ENCODE measurements at regions not wholly inside any gene's neighbourhood (a gene's known extent, or its start where the extent isn't known, plus 50 kb on each side); places are given as distances from the start of the nearest gene placed in this dataset.

DNA sequence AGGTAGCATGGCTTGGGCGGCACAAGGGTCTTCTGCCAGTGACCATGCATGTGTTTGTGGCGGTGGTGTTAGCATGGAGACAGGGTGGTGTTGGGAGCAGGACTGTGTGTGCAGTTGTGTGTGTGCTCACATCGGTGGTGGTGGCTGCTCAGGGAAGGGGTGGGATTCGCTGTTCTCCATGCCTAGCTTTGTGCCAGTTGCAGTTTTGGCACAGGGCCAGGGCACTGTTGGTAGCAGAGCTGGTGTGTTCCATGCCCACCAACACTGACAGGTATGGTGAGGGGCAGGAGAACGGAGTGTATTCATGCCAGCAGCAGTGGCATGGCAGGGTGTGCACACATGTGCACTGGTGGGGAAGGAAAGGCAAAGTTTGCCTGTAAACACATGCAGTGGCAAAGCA, 77.3 kb upstream of the TEKT1 start:
- Histone ChIP-seq H3K27me3 (peaks cover 0 to 9% (median 0%) of the 10 kb centered on the region in 3 donors), H3K4me1 (peaks cover 0 to 4% (median 3%) of the 10 kb centered on the region in 4 donors), H3K9me3 (no peaks in the 10 kb centered on the region), H3K27ac (no peak overlapping the region), H3K36me3 (no peaks in the 10 kb centered on the region), H3K4me3 (no peak overlapping the region)
- WGBS, 5 donors, result 85 to 90% (median 87%) methylated on average over 4 to 5 of the region's 5 CpGs
- no peak for DNase-seq
- intact Hi-C loops (cut with DNase I; ENCODE audit: low total_unique reads), result no loop called here
- TF ChIP-seq EP300 (IDR thresholded peaks at IDR 0.05), result no peak

DNA sequence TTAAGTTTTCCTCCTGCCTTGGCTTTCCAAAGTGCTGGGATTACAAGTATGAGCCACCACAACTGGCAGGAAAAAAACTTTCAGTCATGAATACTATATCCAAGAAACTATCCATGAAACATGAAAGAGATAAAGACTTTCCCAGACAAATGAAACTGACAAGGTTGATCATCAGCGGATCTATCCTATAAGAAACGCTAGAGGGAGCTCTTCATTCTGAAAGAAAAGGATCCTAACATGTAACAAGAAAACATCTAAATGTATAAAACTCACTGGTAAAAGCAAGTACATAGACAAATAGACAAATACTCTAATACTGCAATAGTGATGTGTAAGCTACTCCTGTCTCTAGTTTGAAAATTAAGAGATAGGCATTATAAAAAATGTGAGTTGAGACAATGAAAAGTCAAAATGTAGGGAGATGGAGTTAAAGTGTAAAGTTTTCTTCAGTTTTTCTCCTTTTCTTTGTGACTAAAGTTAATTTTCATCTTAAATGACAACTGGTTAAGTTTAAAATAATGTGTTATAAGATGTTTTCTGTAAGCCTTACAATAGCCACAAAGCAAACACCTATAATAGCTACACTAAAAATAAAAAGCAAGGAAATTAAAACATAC, 79.6 kb upstream of the TEKT1 start:
- Histone ChIP-seq H3K9me3 (no peaks in the 10 kb centered on the region), H3K4me1 (peaks cover 0 to 12% (median 10%) of the 10 kb centered on the region in 4 donors), H3K27me3 (peaks cover 0 to 28% (median 0%) of the 10 kb centered on the region in 3 donors), H3K4me3 (no peak overlapping the region), H3K36me3 (no peaks in the 10 kb centered on the region), H3K27ac (no peak overlapping the region)
- no peak for TF ChIP-seq POLR2AphosphoS5 (IDR thresholded peaks at IDR 0.05)
- TF ChIP-seq, protein P1, sequence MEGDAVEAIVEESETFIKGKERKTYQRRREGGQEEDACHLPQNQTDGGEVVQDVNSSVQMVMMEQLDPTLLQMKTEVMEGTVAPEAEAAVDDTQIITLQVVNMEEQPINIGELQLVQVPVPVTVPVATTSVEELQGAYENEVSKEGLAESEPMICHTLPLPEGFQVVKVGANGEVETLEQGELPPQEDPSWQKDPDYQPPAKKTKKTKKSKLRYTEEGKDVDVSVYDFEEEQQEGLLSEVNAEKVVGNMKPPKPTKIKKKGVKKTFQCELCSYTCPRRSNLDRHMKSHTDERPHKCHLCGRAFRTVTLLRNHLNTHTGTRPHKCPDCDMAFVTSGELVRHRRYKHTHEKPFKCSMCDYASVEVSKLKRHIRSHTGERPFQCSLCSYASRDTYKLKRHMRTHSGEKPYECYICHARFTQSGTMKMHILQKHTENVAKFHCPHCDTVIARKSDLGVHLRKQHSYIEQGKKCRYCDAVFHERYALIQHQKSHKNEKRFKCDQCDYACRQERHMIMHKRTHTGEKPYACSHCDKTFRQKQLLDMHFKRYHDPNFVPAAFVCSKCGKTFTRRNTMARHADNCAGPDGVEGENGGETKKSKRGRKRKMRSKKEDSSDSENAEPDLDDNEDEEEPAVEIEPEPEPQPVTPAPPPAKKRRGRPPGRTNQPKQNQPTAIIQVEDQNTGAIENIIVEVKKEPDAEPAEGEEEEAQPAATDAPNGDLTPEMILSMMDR (IDR thresholded peaks at IDR 0.05), result peak in 5 of 7 experiments; percentile 13 to 58 (median 37)
- peak in 1 of 2 donors; percentile 39 for DNase-seq
- intact Hi-C loops (cut with DNase I; ENCODE audit: low total_unique reads), result no loop called here
- 1 to 9% (median 1%) methylated on average over 2 of the region's 2 CpGs for WGBS, 5 donors

DNA sequence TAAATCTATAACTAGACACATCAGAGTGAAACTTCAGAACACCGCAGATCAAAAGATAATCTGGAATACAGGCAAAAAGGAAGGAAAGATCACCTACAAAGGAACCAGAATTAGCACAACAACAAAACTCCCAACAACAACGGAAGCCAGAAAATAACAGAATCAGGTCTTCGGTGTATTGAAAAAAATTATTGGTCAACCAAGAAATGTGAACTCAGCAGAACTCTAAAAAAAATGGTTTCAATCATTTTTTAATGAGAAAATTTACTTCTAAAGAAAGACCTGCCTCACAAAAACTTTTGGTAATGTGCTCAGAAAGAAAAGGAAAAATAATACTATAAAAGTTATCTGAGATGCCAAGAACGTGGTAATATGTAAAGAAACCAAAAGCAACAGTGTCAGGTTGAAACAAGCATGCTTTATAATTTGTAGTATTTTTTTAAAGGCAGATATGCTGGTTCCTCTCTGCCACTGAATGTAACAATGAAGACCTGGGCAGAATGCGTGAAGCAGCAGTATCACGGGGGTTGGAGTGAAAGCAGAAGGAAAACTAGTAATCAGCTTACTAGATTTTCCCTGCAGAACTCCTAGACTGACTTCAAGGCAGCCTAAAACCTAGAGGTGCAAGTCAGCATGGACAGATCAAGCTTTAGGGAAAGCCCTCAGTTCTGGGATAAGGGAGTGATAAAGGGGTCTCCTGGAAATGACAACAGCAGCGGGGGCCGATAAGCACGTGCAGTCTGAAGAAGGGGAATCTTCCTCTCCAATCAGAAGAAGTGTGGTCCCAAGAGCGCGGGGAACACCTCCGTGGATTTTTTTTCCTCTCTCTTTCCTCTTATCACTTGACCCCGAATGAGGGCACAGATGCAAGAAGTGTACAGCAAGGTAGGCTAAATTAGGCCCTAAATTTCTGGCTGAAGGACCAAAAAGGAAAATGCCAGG, 80.9 kb upstream of the TEKT1 start:
- Histone ChIP-seq H3K4me3 (no peak overlapping the region), H3K36me3 (no peaks in the 10 kb centered on the region), H3K4me1 (peaks cover 0 to 12% (median 10%) of the 10 kb centered on the region in 4 donors), H3K27ac (no peak overlapping the region), H3K27me3 (peaks cover 0 to 28% (median 0%) of the 10 kb centered on the region in 3 donors), H3K9me3 (no peaks in the 10 kb centered on the region)
- intact Hi-C loops (cut with DNase I; ENCODE audit: low total_unique reads), result no loop called here
- 65 to 70% (median 66%) methylated on average over 13 of the region's 13 CpGs for WGBS, 5 donors
- TF ChIP-seq EP300 (IDR thresholded peaks at IDR 0.05) (no peak), POLR2A (IDR thresholded peaks at IDR 0.05) (no peak), POLR2AphosphoS5 (IDR thresholded peaks at IDR 0.05) (no peak)
- TF ChIP-seq, protein P1 (IDR thresholded peaks at IDR 0.05), result no peak
- no peak for DNase-seq

DNA sequence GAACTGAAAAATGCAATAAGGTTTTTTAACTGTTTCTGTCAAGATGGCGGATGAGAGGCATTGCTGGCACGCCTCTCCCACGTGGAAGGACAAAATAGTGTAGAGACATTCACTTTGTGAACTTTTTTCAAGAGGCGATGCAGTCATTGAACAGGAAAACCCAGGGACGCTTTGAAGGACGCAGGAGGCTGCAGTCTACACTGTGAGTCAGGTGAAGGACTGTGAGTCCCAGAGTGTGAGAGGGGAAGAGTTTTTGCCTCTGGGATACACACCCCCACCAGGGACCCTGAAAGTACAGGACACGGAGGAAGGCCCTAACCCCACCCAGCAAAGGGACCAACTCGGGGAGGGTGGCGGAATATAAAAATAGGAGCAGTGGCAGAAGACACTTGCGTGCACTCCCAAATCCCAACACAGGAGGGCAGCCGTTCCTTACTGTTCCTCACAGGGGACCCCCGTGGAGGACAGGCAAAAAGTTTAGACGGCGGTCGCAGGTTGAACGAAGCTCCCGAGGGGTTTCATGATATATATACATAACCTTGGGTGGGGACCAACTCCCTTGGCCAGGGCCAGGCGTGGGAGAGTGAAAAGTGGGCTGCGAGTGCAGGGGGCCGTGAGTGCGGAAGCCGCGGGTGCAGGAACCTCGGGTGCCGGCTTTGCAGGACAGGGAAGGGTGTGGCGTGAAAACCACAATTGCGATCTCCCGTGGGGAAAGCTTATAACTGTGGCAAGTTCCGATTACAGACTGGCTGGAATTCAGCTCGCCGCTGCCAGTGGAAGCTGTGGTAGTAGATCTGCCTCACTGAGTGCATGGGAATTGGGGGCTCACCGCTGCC, 82.0 kb upstream of the ALOX12 start:
- H3K27me3 ChIP-seq, result peaks cover 0 to 28% (median 0%) of the 10 kb centered on the region in 3 donors
- peak overlapping the region; percentile 19 to 33 (median 26) for H3K4me3 ChIP-seq
- no peaks in the 10 kb centered on the region for H3K9me3 ChIP-seq
- no peak overlapping the region for H3K27ac ChIP-seq
- intact Hi-C loops (cut with DNase I; ENCODE audit: low total_unique reads), result no loop called here
- WGBS, 5 donors, result 29 to 36% (median 33%) methylated on average over 32 of the region's 32 CpGs
- DNase-seq, result peak; percentile 68 to 77
- H3K36me3 ChIP-seq, result no peaks in the 10 kb centered on the region
- TF ChIP-seq POLR2A (IDR thresholded peaks at IDR 0.05) (no peak), EP300 (IDR thresholded peaks at IDR 0.05) (no peak), POLR2AphosphoS5 (IDR thresholded peaks at IDR 0.05) (no peak)
- TF ChIP-seq, protein P1 (IDR thresholded peaks at IDR 0.05), result peak in 5 of 7 experiments; percentile 48 to 81 (median 70)
- peaks cover 0 to 12% (median 10%) of the 10 kb centered on the region in 4 donors for H3K4me1 ChIP-seq

Measured in stomach (tissue), 8 donors.